ENCODE measurements at regions not wholly inside any gene's neighbourhood (a gene's known extent, or its start where the extent isn't known, plus 50 kb on each side); places are given as distances from the start of the nearest gene placed in this dataset.

GRCh38 chr2:155836439-155836838, 496.1 kb downstream of the NR4A2 start:
- Histone ChIP-seq H3K9me1 (ENCODE audit: insufficient read depth, low read length) (no peaks in the 10 kb centered on the region), H4K5ac (ENCODE audit: low read depth, low read length) (no peak overlapping the region), H2AFZ (replicated peaks; ENCODE audit: low read length, poor library complexity) (no peak overlapping the region), H4K20me1 (ENCODE audit: insufficient read depth, low read length) (no peaks in the 10 kb centered on the region), H4K91ac (ENCODE audit: insufficient read depth, low read depth, low read length) (no peak overlapping the region), H3K4me3 (ENCODE audit: insufficient read depth, low read depth, low read length) (no peak overlapping the region), H3K14ac (replicated peaks; ENCODE audit: low read depth, low read length) (no peak overlapping the region), H3K27me3 (ENCODE audit: control insufficient read depth, insufficient read depth, low read length) (no peaks in the 10 kb centered on the region), H3K27ac (ENCODE audit: insufficient read depth, low read length) (no peak overlapping the region), H3K18ac (ENCODE audit: low read depth, low read length) (no peak overlapping the region), H3K79me1 (ENCODE audit: low read depth in 1 of 2, low read length in 2 of 2) (no peaks in the 10 kb centered on the region), H4K8ac (ENCODE audit: low read depth in 2 of 2, low read length in 2 of 2) (no peak overlapping the region), H2BK120ac (ENCODE audit: low read depth, low read length) (no peak overlapping the region), H2BK5ac (ENCODE audit: low read depth, low read length, poor library complexity, severe bottlenecking) (no peak overlapping the region), H2BK15ac (ENCODE audit: low read depth, low read length) (no peak overlapping the region), H3K4me1 (ENCODE audit: control insufficient read depth, insufficient read depth, low read length) (no peaks in the 10 kb centered on the region), H3K36me3 (ENCODE audit: control insufficient read depth, insufficient read depth, low read length) (no peaks in the 10 kb centered on the region), H2AK5ac (ENCODE audit: low read depth, low read length) (no peak overlapping the region), H2BK20ac (ENCODE audit: low read depth, low read length) (no peak overlapping the region), H3K56ac (ENCODE audit: extremely low read depth, insufficient read depth, low read length) (no peak overlapping the region), H3K4me2 (ENCODE audit: low read depth, low read length) (no peak overlapping the region), H2AK9ac (replicated peaks; ENCODE audit: low read depth, low read length, poor library complexity) (no peak overlapping the region), H3K23ac (ENCODE audit: low read depth, low read length) (no peak overlapping the region), H3K9ac (ENCODE audit: low read depth, low read length) (no peak overlapping the region), H3K4ac (ENCODE audit: low read depth, low read length) (no peak overlapping the region), H3K9me3 (ENCODE audit: control insufficient read depth, insufficient read depth, low read length) (no peaks in the 10 kb centered on the region; the same call in 1 of the 2 replicates)
- ATAC-seq (ENCODE audit: low read depth) (no peak), DNase-seq (no peak)
- in situ Hi-C loops (cut with MboI; ENCODE audit: low sequenced_read_pairs) (no loop called here), dilution Hi-C loops (cut with HindIII; ENCODE audit: low sequenced_read_pairs, unreplicated experiment) (no loop called here), intact Hi-C loops (cut with micrococcal nuclease) (no loop called here)
- ChIA-PET CTCF (no interaction called here), POLR2A (ENCODE audit: unreplicated experiment) (no interaction called here)
- BruUV-seq (replicated peaks), result no TSS peak
- TF ChIP-seq MAFK (IDR thresholded peaks at IDR 0.05; ENCODE audit: low read depth, low read length) (no peak), FOS (IDR thresholded peaks at IDR 0.05; ENCODE audit: low read depth, low read length) (no peak)
- no CpG with 5 or more reads among the region's 1 CpG for WGBS, 2 experiments (ENCODE audit: extremely low coverage in 2 of 2, insufficient read length in 1 of 2)

Data from IMR-90 (cell line).